GM23248 (cell line): ENCODE measurements at regions not wholly inside any gene's neighbourhood (a gene's known extent, or its start where the extent isn't known, plus 50 kb on each side); places are given as distances from the start of the nearest gene placed in this dataset.

Experiments used
- DNase-seq: peaks from one replicate; pipeline ENCODE4 v3.0.0-alpha.2; 2015
- H2AFZ ChIP-seq: fragments of 200-600 bp; sonication (generic); 2 replicates; pipeline ENCODE4 v1.6.1; 2016; ENCODE audit warnings: antibody characterized with exemption
- H3F3A ChIP-seq: fragments of 200-600 bp; sonication (generic); 2 replicates; pipeline ENCODE4 v1.6.1; 2016; ENCODE audit warnings: mild to moderate bottlenecking, antibody characterized with exemption, mixed run types; ENCODE audit not compliant: insufficient read depth
- H3K27ac ChIP-seq: fragments of 200-600 bp; sonication (generic); 2 replicates; pipeline ENCODE4 v1.5.1; 2016; ENCODE audit warnings: mild to moderate bottlenecking
- H3K27me3 ChIP-seq: fragments of 200-600 bp; sonication (generic); replicated peaks from 2 replicates; pipeline ENCODE4 v1.6.1; 2016; ENCODE audit warnings: mild to moderate bottlenecking; ENCODE audit not compliant: insufficient read depth
- H3K36me3 ChIP-seq: fragments of 200-600 bp; sonication (generic); 2 replicates; pipeline ENCODE4 v1.6.1; 2016; ENCODE audit warnings: low read depth, mild to moderate bottlenecking
- H3K4me1 ChIP-seq: fragments of 200-600 bp; sonication (generic); 2 replicates; pipeline ENCODE4 v1.6.1; 2016; ENCODE audit warnings: mild to moderate bottlenecking; ENCODE audit not compliant: insufficient read depth
- H3K4me2 ChIP-seq: fragments of 200-600 bp; sonication (generic); one replicate; pipeline ENCODE4 v1.6.1; 2016; ENCODE audit warnings: mild to moderate bottlenecking; ENCODE audit not compliant: unreplicated experiment
- H3K4me3 ChIP-seq: fragments of 200-600 bp; sonication (generic); 2 replicates; pipeline ENCODE4 v1.5.1; 2016; ENCODE audit warnings: mild to moderate bottlenecking
- H3K79me2 ChIP-seq: fragments of 200-600 bp; sonication (generic); 2 replicates; pipeline ENCODE4 v1.6.1; 2016; ENCODE audit warnings: mild to moderate bottlenecking; ENCODE audit not compliant: insufficient read depth
- H3K9ac ChIP-seq: fragments of 200-600 bp; sonication (generic); 2 replicates; pipeline ENCODE4 v1.6.1; 2016; ENCODE audit warnings: mild to moderate bottlenecking
- H3K9me2 ChIP-seq: fragments of 200-600 bp; sonication (generic); 2 replicates; pipeline ENCODE4 v1.6.1; 2016; ENCODE audit warnings: mixed run types, mild to moderate bottlenecking, moderate library complexity; ENCODE audit not compliant: insufficient read depth
- H3K9me3 ChIP-seq: fragments of 200-600 bp; sonication (generic); one replicate; pipeline ENCODE4 v1.6.1; 2017; ENCODE audit warnings: low read depth
- H4K20me1 ChIP-seq: fragments of 200-600 bp; sonication (generic); 2 replicates; pipeline ENCODE4 v1.6.0; 2016; ENCODE audit not compliant: insufficient read depth
- EZH2 ChIP-seq: fragments of 200-600 bp; sonication (generic); IDR thresholded peaks from 2 replicates; pipeline ENCODE4 v1.6.1; 2018; ENCODE audit warnings: antibody characterized with exemption, mild to moderate bottlenecking; ENCODE audit not compliant: insufficient read depth, poor library complexity, severe bottlenecking
- EZH2phosphoT487 ChIP-seq: fragments of 200-600 bp; sonication (generic); IDR thresholded peaks from 2 replicates; pipeline ENCODE4 v1.6.1; 2018; ENCODE audit warnings: antibody characterized with exemption, moderate library complexity, mild to moderate bottlenecking, low read depth; ENCODE audit not compliant: insufficient read depth
- WGBS, 2 experiments: methylation state at CpG; one replicate each; pipeline ENCODE4 v1.1.6; 2015 to 2017; ENCODE audit warnings: low lambda C conversion rate in 2 of 2, low coverage in 1 of 2; ENCODE audit errors: missing lambda C conversion rate in 2 of 2; 5-methylcytosine and 5-hydroxymethylcytosine counted together
- in situ Hi-C: fragments of 300-500 bp; cut with MboI; formaldehyde crosslinking; loops from 2 replicates; pipeline ENCODE4 v1.15.0; 2020

DNA sequence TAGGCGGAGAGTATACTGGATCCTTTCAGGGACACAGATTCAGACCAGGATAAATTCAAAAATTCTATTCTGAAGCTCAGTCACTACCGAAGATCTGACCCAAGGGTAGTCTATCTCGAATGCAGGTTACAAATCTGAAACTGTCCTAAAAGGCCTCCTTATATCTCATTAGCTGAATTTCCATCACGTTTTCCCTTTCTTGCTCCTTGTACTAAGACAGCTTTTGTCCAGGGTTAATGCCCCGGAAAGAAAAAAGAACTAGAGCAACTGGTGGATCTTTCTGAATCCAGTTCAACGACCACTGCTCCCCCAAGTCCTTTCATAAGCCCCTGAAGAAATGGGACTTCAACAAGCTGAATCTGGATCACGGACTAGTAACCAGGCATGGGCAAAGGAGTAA, 97.5 kb upstream of the CCDC85A start:
- 46 to 47% methylated on average over 7 of the region's 7 CpGs for WGBS, 2 experiments
- Histone ChIP-seq H4K20me1 (no peaks in the 10 kb centered on the region), H3K4me3 (no peak overlapping the region), H3K9me2 (no peaks in the 10 kb centered on the region), H3K27me3 (peaks cover 6% of the 10 kb centered on the region; the same call in 1 of the 2 replicates), H3K79me2 (no peaks in the 10 kb centered on the region), H3K9me3 (no peaks in the 10 kb centered on the region), H3K9ac (no peak overlapping the region), H3F3A (no peaks in the 10 kb centered on the region), H3K4me1 (no peaks in the 10 kb centered on the region), H2AFZ (no peak overlapping the region), H3K4me2 (no peak overlapping the region), H3K27ac (no peak overlapping the region), H3K36me3 (no peaks in the 10 kb centered on the region)
- TF ChIP-seq EZH2phosphoT487, result no peak
- no peak for TF ChIP-seq EZH2
- in situ Hi-C loops, result no loop called here
- DNase-seq, result no peak

DNA sequence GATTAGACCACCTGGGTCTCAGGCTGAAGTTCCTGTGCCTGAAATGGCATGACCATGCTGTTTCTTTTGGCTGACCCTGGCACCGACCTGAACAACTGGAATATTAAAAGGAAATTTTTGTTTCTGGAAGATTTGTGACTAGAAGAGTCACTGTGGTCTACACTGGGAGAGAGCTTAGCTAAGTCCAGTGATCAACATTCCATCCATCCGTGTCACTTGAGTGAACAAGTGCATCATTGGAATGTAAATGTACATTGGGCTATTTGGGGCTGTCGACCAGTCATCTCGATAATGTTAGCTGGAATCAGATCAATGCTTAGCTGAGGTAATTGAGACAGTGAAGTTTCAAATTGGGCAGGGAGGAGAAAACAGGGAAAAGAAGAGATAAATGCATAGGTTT, 95.4 kb upstream of the CCDC85A start:
- Histone ChIP-seq H3K27ac (no peak overlapping the region), H3K4me2 (no peak overlapping the region), H2AFZ (no peak overlapping the region), H3K27me3 (peaks cover 12% of the 10 kb centered on the region; the same call in 1 of the 2 replicates), H3K9me2 (no peaks in the 10 kb centered on the region), H3K36me3 (no peaks in the 10 kb centered on the region), H3K4me1 (no peaks in the 10 kb centered on the region), H3F3A (no peaks in the 10 kb centered on the region), H3K4me3 (no peak overlapping the region), H3K9ac (no peak overlapping the region), H4K20me1 (no peaks in the 10 kb centered on the region), H3K9me3 (no peaks in the 10 kb centered on the region), H3K79me2 (no peaks in the 10 kb centered on the region)
- DNase-seq, result peak; percentile 16
- in situ Hi-C loops, result no loop called here
- TF ChIP-seq EZH2phosphoT487 (no peak), EZH2 (no peak)
- 64 to 69% methylated on average over 4 of the region's 4 CpGs for WGBS, 2 experiments

DNA sequence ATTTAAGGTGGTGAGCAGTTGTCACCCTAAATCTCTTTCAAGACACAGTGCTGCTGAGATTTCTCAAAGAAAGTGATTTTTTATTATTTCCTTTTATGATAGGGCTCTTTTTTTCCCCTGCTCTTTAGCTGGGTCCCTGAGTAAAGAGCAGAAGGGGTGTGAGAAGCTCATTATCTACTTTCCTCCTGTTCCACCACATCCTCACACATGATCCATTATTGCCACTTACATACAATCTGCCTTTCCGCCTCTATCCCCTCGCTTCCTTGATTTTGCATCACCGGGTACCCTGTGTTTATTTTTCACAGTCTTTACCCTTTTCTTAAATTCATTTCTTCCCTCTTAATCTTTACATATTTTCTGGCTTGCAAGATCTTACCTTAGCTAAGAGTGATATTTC, 93.9 kb upstream of the CCDC85A start:
- H3K27me3 ChIP-seq, result peaks cover 12% of the 10 kb centered on the region; the same call in 1 of the 2 replicates
- no peak overlapping the region for H3K27ac ChIP-seq
- H2AFZ ChIP-seq, result no peak overlapping the region
- in situ Hi-C loops, result no loop called here
- no peaks in the 10 kb centered on the region for H3K9me3 ChIP-seq
- H3K9ac ChIP-seq, result no peak overlapping the region
- H3K4me3 ChIP-seq, result no peak overlapping the region
- no peaks in the 10 kb centered on the region for H3K9me2 ChIP-seq
- H3K79me2 ChIP-seq, result no peaks in the 10 kb centered on the region
- H3K4me2 ChIP-seq, result no peak overlapping the region
- no peak for DNase-seq
- TF ChIP-seq EZH2 (no peak), EZH2phosphoT487 (no peak)
- H4K20me1 ChIP-seq, result no peaks in the 10 kb centered on the region
- no peaks in the 10 kb centered on the region for H3K4me1 ChIP-seq
- 69 to 80% methylated on average over 3 of the region's 3 CpGs for WGBS, 2 experiments
- no peaks in the 10 kb centered on the region for H3F3A ChIP-seq
- H3K36me3 ChIP-seq, result no peaks in the 10 kb centered on the region

DNA sequence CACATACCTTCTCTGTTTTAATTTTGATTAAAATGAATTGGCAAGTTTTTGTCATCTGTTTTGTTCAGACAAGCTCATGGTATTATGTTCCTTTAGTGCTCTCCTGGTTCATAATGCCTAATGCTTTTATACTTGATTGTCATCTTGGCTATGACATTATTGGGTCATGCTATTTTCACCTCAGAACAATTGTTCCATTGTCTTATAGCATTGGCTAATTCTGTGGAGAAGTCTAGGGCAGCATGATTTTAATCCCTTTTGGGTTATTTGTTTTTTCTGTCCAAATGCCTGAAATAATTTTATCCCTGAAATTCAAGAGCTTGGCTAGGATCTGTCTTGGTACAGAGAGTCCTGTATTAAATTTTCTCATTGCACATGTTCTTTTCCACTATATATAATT, 83.8 kb upstream of the CCDC85A start:
- no peak overlapping the region for H2AFZ ChIP-seq
- H3K4me3 ChIP-seq, result no peak overlapping the region
- H3F3A ChIP-seq, result 0 out of 2 replicates have a peak, but pooled peaks cover 6% of the 10 kb centered on the region
- in situ Hi-C loops, result no loop called here
- H3K9me2 ChIP-seq, result no peaks in the 10 kb centered on the region
- no peak overlapping the region for H3K4me2 ChIP-seq
- H3K36me3 ChIP-seq, result no peaks in the 10 kb centered on the region
- H4K20me1 ChIP-seq, result no peaks in the 10 kb centered on the region
- H3K9ac ChIP-seq, result no peak overlapping the region
- H3K79me2 ChIP-seq, result no peaks in the 10 kb centered on the region
- no peaks in the 10 kb centered on the region; the same call in 1 of the 2 replicates for H3K4me1 ChIP-seq
- H3K27ac ChIP-seq, result no peak overlapping the region
- no peaks in the 10 kb centered on the region for H3K9me3 ChIP-seq
- TF ChIP-seq EZH2phosphoT487 (no peak), EZH2 (no peak)
- no peaks in the 10 kb centered on the region for H3K27me3 ChIP-seq
- DNase-seq, result no peak

DNA sequence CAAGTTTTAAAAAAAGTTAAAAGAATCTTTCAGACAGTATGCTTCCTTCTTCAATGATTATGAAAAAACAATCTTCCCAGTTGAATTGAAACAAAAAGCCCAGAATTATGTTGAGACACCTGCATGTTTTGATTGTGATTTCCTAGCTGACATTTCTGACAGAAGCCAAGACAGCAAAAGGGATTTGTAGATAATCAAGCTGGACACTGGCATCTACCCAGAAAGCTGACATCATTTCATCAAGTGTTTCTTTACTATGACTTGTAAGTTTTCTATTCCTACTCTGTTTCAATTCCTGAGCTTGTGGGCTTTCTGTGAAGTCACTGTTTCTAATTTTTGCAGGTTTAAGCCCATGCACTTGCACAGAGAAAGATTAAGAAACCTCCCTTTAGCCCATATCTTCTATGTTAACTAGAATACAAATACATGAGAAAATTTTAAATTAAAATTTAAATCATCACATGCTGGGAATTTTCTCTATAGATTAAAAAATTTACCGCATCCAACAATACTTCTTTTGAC, 82.9 kb upstream of the CCDC85A start:
- no peaks in the 10 kb centered on the region for H3K27me3 ChIP-seq
- no peaks in the 10 kb centered on the region for H3K9me2 ChIP-seq
- no peaks in the 10 kb centered on the region for H3K9me3 ChIP-seq
- no peak overlapping the region for H3K4me3 ChIP-seq
- H3K36me3 ChIP-seq, result no peaks in the 10 kb centered on the region
- TF ChIP-seq EZH2phosphoT487 (no peak), EZH2 (no peak)
- WGBS, 2 experiments, result 50 to 61% methylated on average over 1 of the region's 1 CpG
- H3K4me1 ChIP-seq, result no peaks in the 10 kb centered on the region; the same call in 1 of the 2 replicates
- no peak overlapping the region for H3K27ac ChIP-seq
- H3F3A ChIP-seq, result 0 out of 2 replicates have a peak, but pooled peaks cover 6% of the 10 kb centered on the region
- no peak for DNase-seq
- H4K20me1 ChIP-seq, result no peaks in the 10 kb centered on the region
- in situ Hi-C loops, result no loop called here
- H3K79me2 ChIP-seq, result no peaks in the 10 kb centered on the region
- no peak overlapping the region for H3K4me2 ChIP-seq
- no peak overlapping the region for H2AFZ ChIP-seq
- no peak overlapping the region for H3K9ac ChIP-seq
